HUES6 (cell line): ENCODE measurements at regions not wholly inside any gene's neighbourhood (a gene's known extent, or its start where the extent isn't known, plus 50 kb on each side); places are given as distances from the start of the nearest gene placed in this dataset.

Experiments
- H3K27ac ChIP-seq: 2 replicates; pipeline ENCODE4 v1.7.0; 2013; ENCODE audit warnings: low read depth, mild to moderate bottlenecking, low read length, inconsistent platforms
- H3K27me3 ChIP-seq: 2 replicates; pipeline ENCODE4 v1.6.1; 2013; ENCODE audit warnings: low read length; ENCODE audit not compliant: control insufficient read depth, insufficient read depth
- H3K36me3 ChIP-seq: 2 replicates; pipeline ENCODE4 v1.6.1; 2013; ENCODE audit warnings: low read length; ENCODE audit not compliant: control insufficient read depth, insufficient read depth
- H3K4me1 ChIP-seq: 2 replicates; pipeline ENCODE4 v1.6.1; 2013; ENCODE audit warnings: low read length; ENCODE audit not compliant: control insufficient read depth, insufficient read depth
- H3K4me3 ChIP-seq: 2 replicates; pipeline ENCODE4 v1.5.1; 2013; ENCODE audit warnings: low read depth, low read length
- H3K9ac ChIP-seq: one replicate; pipeline ENCODE4 v1.6.1; 2013; ENCODE audit warnings: mild to moderate bottlenecking, low read length
- H3K9me3 ChIP-seq: 2 replicates; pipeline ENCODE4 v1.6.1; 2013; ENCODE audit warnings: low read depth, low read length; ENCODE audit not compliant: control insufficient read depth, insufficient read depth

- Histone ChIP-seq H3K4me1 (peaks cover 8% of the 10 kb centered on the region; the same call in 1 of the 2 replicates), H3K27me3 (no peaks in the 10 kb centered on the region)
Observed at GRCh38 chr3:124200407-124200806, 208.5 kb upstream of the ROPN1 start.

GRCh38 chr3:124201226-124201625, 209.3 kb upstream of the ROPN1 start:
- H3K36me3 ChIP-seq, result no peaks in the 10 kb centered on the region
- no peak overlapping the region for H3K27ac ChIP-seq
- no peaks in the 10 kb centered on the region for H3K27me3 ChIP-seq
- H3K9me3 ChIP-seq, result no peaks in the 10 kb centered on the region
- H3K4me1 ChIP-seq, result peaks cover 8% of the 10 kb centered on the region; the same call in 1 of the 2 replicates
- no peak overlapping the region for H3K4me3 ChIP-seq
- H3K9ac ChIP-seq, result no peak overlapping the region

More at GRCh38 chr3:124200407-124200806, 208.5 kb upstream of the ROPN1 start:
- Histone ChIP-seq H3K9ac (no peak overlapping the region), H3K27ac (no peak overlapping the region), H3K36me3 (no peaks in the 10 kb centered on the region), H3K9me3 (no peaks in the 10 kb centered on the region), H3K4me3 (no peak overlapping the region)

GRCh38 chr3:124201786-124202185, 209.9 kb upstream of the ROPN1 start:
- Histone ChIP-seq H3K4me3 (no peak overlapping the region), H3K27ac (no peak overlapping the region), H3K27me3 (no peaks in the 10 kb centered on the region), H3K9me3 (no peaks in the 10 kb centered on the region), H3K9ac (no peak overlapping the region), H3K36me3 (no peaks in the 10 kb centered on the region), H3K4me1 (peaks cover 8% of the 10 kb centered on the region; the same call in 1 of the 2 replicates)

GRCh38 chr3:124202754-124203153, 210.8 kb upstream of the ROPN1 start:
- no peaks in the 10 kb centered on the region for H3K36me3 ChIP-seq
- no peaks in the 10 kb centered on the region for H3K9me3 ChIP-seq
- H3K27ac ChIP-seq, result no peak overlapping the region
- H3K4me1 ChIP-seq, result peaks cover 8% of the 10 kb centered on the region; the same call in 1 of the 2 replicates
- H3K9ac ChIP-seq, result no peak overlapping the region
- H3K4me3 ChIP-seq, result no peak overlapping the region
- H3K27me3 ChIP-seq, result no peaks in the 10 kb centered on the region

- Histone ChIP-seq H3K4me1 (peaks cover 8% of the 10 kb centered on the region; the same call in 1 of the 2 replicates), H3K36me3 (no peaks in the 10 kb centered on the region), H3K9ac (no peak overlapping the region), H3K27me3 (no peaks in the 10 kb centered on the region), H3K9me3 (no peaks in the 10 kb centered on the region), H3K4me3 (no peak overlapping the region), H3K27ac (no peak overlapping the region)
Observed at GRCh38 chr3:124203292-124203691, 211.4 kb upstream of the ROPN1 start.

GRCh38 chr3:124206225-124207055, 214.5 kb upstream of the ROPN1 start:
- Histone ChIP-seq H3K4me1 (peaks cover 4% of the 10 kb centered on the region; the same call in 1 of the 2 replicates), H3K27me3 (no peaks in the 10 kb centered on the region), H3K9ac (no peak overlapping the region), H3K36me3 (no peaks in the 10 kb centered on the region), H3K4me3 (no peak overlapping the region), H3K27ac (no peak overlapping the region), H3K9me3 (no peaks in the 10 kb centered on the region)

GRCh38 chr3:124207077-124207476, 215.2 kb upstream of the ROPN1 start:
- no peak overlapping the region for H3K9ac ChIP-seq
- H3K27ac ChIP-seq, result no peak overlapping the region

GRCh38 chr3:124207873-124208485, 216.1 kb upstream of the ROPN1 start:
- H3K9me3 ChIP-seq, result no peaks in the 10 kb centered on the region
- no peak overlapping the region for H3K4me3 ChIP-seq
- H3K27ac ChIP-seq, result no peak overlapping the region
- no peaks in the 10 kb centered on the region for H3K27me3 ChIP-seq
- no peak overlapping the region for H3K9ac ChIP-seq
- H3K36me3 ChIP-seq, result no peaks in the 10 kb centered on the region
- H3K4me1 ChIP-seq, result peaks cover 3% of the 10 kb centered on the region; the same call in 1 of the 2 replicates

More at GRCh38 chr3:124207077-124207476, 215.2 kb upstream of the ROPN1 start:
- Histone ChIP-seq H3K27me3 (no peaks in the 10 kb centered on the region), H3K4me1 (peaks cover 4% of the 10 kb centered on the region; the same call in 1 of the 2 replicates), H3K36me3 (no peaks in the 10 kb centered on the region), H3K4me3 (no peak overlapping the region), H3K9me3 (no peaks in the 10 kb centered on the region)

GRCh38 chr3:124209426-124209825, 217.5 kb upstream of the ROPN1 start:
- Histone ChIP-seq H3K27ac (no peak overlapping the region), H3K9me3 (no peaks in the 10 kb centered on the region), H3K36me3 (no peaks in the 10 kb centered on the region), H3K4me1 (no peaks in the 10 kb centered on the region), H3K9ac (no peak overlapping the region), H3K27me3 (no peaks in the 10 kb centered on the region), H3K4me3 (no peak overlapping the region)

- Histone ChIP-seq H3K36me3 (no peaks in the 10 kb centered on the region), H3K9me3 (no peaks in the 10 kb centered on the region), H3K4me3 (no peak overlapping the region), H3K27ac (no peak overlapping the region), H3K27me3 (no peaks in the 10 kb centered on the region), H3K4me1 (no peaks in the 10 kb centered on the region), H3K9ac (no peak overlapping the region)
Observed at GRCh38 chr3:124210899-124211298, 219.0 kb upstream of the ROPN1 start.

GRCh38 chr3:124213641-124214040, 221.7 kb upstream of the ROPN1 start:
- H3K4me1 ChIP-seq, result no peaks in the 10 kb centered on the region
- no peaks in the 10 kb centered on the region for H3K27me3 ChIP-seq
- H3K36me3 ChIP-seq, result no peaks in the 10 kb centered on the region
- no peak overlapping the region for H3K4me3 ChIP-seq
- no peak overlapping the region for H3K27ac ChIP-seq
- H3K9ac ChIP-seq, result no peak overlapping the region
- no peaks in the 10 kb centered on the region for H3K9me3 ChIP-seq
